Suprapubic skin (tissue), 4 donors: ENCODE measurements at regions not wholly inside any gene's neighbourhood (a gene's known extent, or its start where the extent isn't known, plus 50 kb on each side); places are given as distances from the start of the nearest gene placed in this dataset.

Experiments used
- DNase-seq, 2 donors: peaks; one replicate each; pipeline ENCODE4 v3.0.0-alpha.2; 2019; ENCODE audit warnings: low spot score in 2 of 2
- H3K27ac ChIP-seq: fragments of 200-600 bp; sonication (generic); one replicate; pipeline ENCODE4 v1.5.1; 2019
- H3K27me3 ChIP-seq: fragments of 200-600 bp; sonication (generic); one replicate; pipeline ENCODE4 v1.5.1; 2019
- H3K36me3 ChIP-seq: fragments of 200-600 bp; sonication (generic); one replicate; pipeline ENCODE4 v1.5.1; 2019
- H3K4me1 ChIP-seq: fragments of 200-600 bp; sonication (generic); one replicate; pipeline ENCODE4 v1.5.1; 2019
- H3K4me3 ChIP-seq: fragments of 200-600 bp; sonication (generic); one replicate; pipeline ENCODE4 v1.5.1; 2019; ENCODE audit warnings: mild to moderate bottlenecking
- H3K9me3 ChIP-seq: fragments of 200-600 bp; sonication (generic); one replicate; pipeline ENCODE4 v1.5.1; 2019
- EP300 ChIP-seq: sonication (generic); formaldehyde crosslinking; IDR thresholded peaks from one replicate; pipeline ENCODE4 v1.6.1; 2017; ENCODE audit warnings: antibody characterized with exemption
- POLR2A ChIP-seq, 2 donors: fragments of 450-650 bp; IDR thresholded peaks; one replicate each; pipeline ENCODE4 v1.6.1; 2017; ENCODE audit warnings: antibody characterized with exemption in 2 of 2, mild to moderate bottlenecking in 2 of 2, moderate library complexity in 2 of 2
- POLR2AphosphoS5 ChIP-seq, 3 donors: sonication (generic); formaldehyde crosslinking; IDR thresholded peaks; one replicate each; pipeline ENCODE4 v1.6.1; 2017; ENCODE audit warnings: antibody characterized with exemption in 3 of 3
- WGBS: methylation state at CpG from one replicate; pipeline ENCODE4 v1.1.5; 2018; 5-methylcytosine and 5-hydroxymethylcytosine counted together
- TF ChIP-seq, protein P1 (sequence below), 2 donors: fragments of 200-600 bp in 1 of 2; fragments of 450-650 bp in 1 of 2; sonication (generic) in 1 of 2; IDR thresholded peaks; one replicate each; pipeline ENCODE4 v1.5.1; 2016 to 2019; ENCODE audit warnings: antibody characterized with exemption in 2 of 2, mild to moderate bottlenecking in 1 of 2, moderate library complexity in 1 of 2

DNA sequence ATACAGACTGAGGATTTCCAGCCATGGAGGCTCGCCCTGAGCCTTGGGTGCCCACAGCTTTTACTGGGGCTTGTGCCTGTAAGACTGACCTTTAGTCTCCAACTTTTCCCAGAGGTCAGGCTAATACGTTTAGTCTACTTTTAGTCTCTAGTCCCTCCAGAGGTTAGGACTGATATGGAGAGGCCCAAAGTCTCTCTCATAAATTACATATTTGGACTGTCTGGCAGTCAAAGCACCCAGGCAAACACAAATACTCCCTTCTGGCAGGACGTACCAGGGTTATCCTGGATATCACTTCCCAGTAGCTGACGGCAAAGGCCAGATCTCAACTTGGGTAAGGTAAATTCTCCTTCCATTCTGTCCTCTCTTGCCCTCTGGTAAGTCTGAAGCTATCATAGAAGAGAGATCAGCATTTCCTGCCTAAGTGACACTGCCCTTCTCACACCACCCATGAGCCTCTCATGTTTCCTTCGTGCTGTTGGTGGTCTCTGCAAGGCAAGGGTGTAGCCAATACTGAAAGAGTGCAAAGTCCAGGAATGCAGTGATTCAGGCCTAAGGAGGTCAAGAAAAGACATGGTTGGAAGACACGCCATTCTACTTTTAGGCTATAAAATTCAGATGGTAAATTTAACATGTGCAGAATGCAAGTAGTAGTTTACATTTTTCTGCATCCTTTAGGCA lies 69.3 kb upstream of the NEDD4L start:
- H3K9me3 ChIP-seq: no peaks in the 10 kb centered on the region
- H3K27me3 ChIP-seq: no peaks in the 10 kb centered on the region
- no peaks in the 10 kb centered on the region for H3K36me3 ChIP-seq
- TF ChIP-seq POLR2AphosphoS5 (IDR thresholded peaks at IDR 0.05) (no peak), EP300 (no peak)
- TF ChIP-seq, protein P1, sequence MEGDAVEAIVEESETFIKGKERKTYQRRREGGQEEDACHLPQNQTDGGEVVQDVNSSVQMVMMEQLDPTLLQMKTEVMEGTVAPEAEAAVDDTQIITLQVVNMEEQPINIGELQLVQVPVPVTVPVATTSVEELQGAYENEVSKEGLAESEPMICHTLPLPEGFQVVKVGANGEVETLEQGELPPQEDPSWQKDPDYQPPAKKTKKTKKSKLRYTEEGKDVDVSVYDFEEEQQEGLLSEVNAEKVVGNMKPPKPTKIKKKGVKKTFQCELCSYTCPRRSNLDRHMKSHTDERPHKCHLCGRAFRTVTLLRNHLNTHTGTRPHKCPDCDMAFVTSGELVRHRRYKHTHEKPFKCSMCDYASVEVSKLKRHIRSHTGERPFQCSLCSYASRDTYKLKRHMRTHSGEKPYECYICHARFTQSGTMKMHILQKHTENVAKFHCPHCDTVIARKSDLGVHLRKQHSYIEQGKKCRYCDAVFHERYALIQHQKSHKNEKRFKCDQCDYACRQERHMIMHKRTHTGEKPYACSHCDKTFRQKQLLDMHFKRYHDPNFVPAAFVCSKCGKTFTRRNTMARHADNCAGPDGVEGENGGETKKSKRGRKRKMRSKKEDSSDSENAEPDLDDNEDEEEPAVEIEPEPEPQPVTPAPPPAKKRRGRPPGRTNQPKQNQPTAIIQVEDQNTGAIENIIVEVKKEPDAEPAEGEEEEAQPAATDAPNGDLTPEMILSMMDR (IDR thresholded peaks at IDR 0.05): no peak
- 90% methylated on average over 6 of the region's 6 CpGs for WGBS
- no peaks in the 10 kb centered on the region for H3K4me1 ChIP-seq
- H3K4me3 ChIP-seq: no peak overlapping the region
- H3K27ac ChIP-seq: no peak overlapping the region
- DNase-seq: no peak

GRCh38 chr18:57973889-57974288 lies 70.1 kb upstream of the NEDD4L start:
- WGBS: 95% methylated on average over 7 of the region's 7 CpGs

GRCh38 chr18:57970356-57971095 lies 73.5 kb upstream of the NEDD4L start:
- no peaks in the 10 kb centered on the region for H3K4me1 ChIP-seq
- TF ChIP-seq POLR2A (IDR thresholded peaks at IDR 0.05) (no peak), EP300 (no peak), POLR2AphosphoS5 (IDR thresholded peaks at IDR 0.05) (no peak)
- TF ChIP-seq, protein P1 (IDR thresholded peaks at IDR 0.05): no peak
- 88% methylated on average over 9 of the region's 12 CpGs for WGBS
- H3K27me3 ChIP-seq: no peaks in the 10 kb centered on the region
- no peaks in the 10 kb centered on the region for H3K36me3 ChIP-seq
- no peak overlapping the region for H3K27ac ChIP-seq
- H3K9me3 ChIP-seq: no peaks in the 10 kb centered on the region
- H3K4me3 ChIP-seq: no peak overlapping the region
- DNase-seq: no peak

More at GRCh38 chr18:57973889-57974288, 70.1 kb upstream of the NEDD4L start:
- DNase-seq: no peak
- Histone ChIP-seq H3K27ac (no peak overlapping the region), H3K9me3 (no peaks in the 10 kb centered on the region), H3K4me1 (no peaks in the 10 kb centered on the region), H3K36me3 (no peaks in the 10 kb centered on the region), H3K4me3 (no peak overlapping the region), H3K27me3 (no peaks in the 10 kb centered on the region)
- TF ChIP-seq POLR2AphosphoS5 (IDR thresholded peaks at IDR 0.05) (no peak), POLR2A (IDR thresholded peaks at IDR 0.05) (no peak), EP300 (no peak)
- TF ChIP-seq, protein P1 (IDR thresholded peaks at IDR 0.05): no peak

DNA sequence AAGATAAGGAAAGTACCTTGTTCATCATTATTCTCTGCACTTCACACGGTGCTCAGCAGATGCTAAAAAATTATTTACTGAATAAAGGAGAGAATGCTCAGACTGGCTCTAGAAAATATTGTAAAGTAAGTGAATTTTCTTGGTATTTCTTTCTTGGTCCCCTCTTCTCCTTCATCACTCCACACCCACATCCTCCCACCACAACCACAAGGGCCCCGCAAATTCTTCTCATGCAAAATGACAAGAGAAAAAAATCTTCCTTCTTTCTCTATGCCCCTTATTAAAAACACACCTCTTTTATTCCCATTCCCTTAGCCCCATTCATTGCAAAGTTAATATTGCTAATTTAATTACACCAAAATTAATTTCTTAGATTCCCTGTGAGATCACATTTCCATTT lies 74.2 kb upstream of the NEDD4L start:
- Histone ChIP-seq H3K4me3 (no peak overlapping the region), H3K4me1 (no peaks in the 10 kb centered on the region), H3K36me3 (no peaks in the 10 kb centered on the region), H3K27me3 (no peaks in the 10 kb centered on the region), H3K9me3 (no peaks in the 10 kb centered on the region), H3K27ac (no peak overlapping the region)
- WGBS: 67% methylated on average over 2 of the region's 2 CpGs
- no peak for DNase-seq
- no peak for TF ChIP-seq EP300

DNA sequence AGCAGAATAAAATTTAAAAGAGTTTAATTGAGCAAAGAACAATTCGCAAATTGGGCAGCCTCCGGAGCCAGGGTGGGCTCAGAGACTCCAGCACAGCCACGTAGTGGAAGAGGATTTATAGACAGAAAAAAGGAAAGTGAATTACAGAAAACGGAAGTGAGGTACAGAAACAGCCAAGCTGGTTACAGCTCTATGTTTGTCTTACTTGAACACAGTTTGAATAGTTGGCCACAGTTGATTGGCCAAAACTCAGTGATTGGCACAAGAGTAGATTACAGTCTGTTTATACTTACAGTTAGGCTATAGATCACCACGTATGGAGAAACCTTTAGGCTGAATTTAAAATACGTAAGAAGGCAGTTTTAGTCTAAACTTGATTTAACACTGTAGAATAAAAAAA lies 78.8 kb upstream of the NEDD4L start:
- no peaks in the 10 kb centered on the region for H3K4me1 ChIP-seq
- no peak overlapping the region for H3K27ac ChIP-seq
- no peak overlapping the region for H3K4me3 ChIP-seq
- no peaks in the 10 kb centered on the region for H3K36me3 ChIP-seq
- WGBS: 86% methylated on average over 6 of the region's 6 CpGs
- H3K9me3 ChIP-seq: no peaks in the 10 kb centered on the region
- H3K27me3 ChIP-seq: no peaks in the 10 kb centered on the region
- TF ChIP-seq EP300: no peak
- TF ChIP-seq POLR2AphosphoS5 (IDR thresholded peaks at IDR 0.05): no peak
- TF ChIP-seq POLR2A (IDR thresholded peaks at IDR 0.05): no peak
- TF ChIP-seq, protein P1 (IDR thresholded peaks at IDR 0.05): no peak
- no peak for DNase-seq
